PC-9 (cell line): ENCODE measurements at regions not wholly inside any gene's neighbourhood (a gene's known extent, or its start where the extent isn't known, plus 50 kb on each side); places are given as distances from the start of the nearest gene placed in this dataset.

Experiments
- BruUV-seq: library from RNA; stranded (reverse); fragments of 400-500 nt; replicated peaks from 2 replicates; lab custom pipeline; 2021; lab: Mats Ljungman, UMichigan
- CTCF ChIA-PET: fragments of 300-600 bp; sonication (Branson Sonifier 250); formaldehyde crosslinking; loops from one replicate; lab custom pipeline; 2022; ENCODE audit warnings: antibody characterized with exemption; lab: Charles Lee
- POLR2A ChIA-PET: fragments of 300-600 bp; sonication (Branson Sonifier 250); formaldehyde crosslinking; loops from one replicate; lab custom pipeline; 2022; ENCODE audit warnings: antibody characterized with exemption; ENCODE audit not compliant: unreplicated experiment; lab: Charles Lee
- DNase-seq, 2 experiments: peaks; one replicate each; pipeline versions ENCODE4 v3.0.0 to v3.0.0-alpha.2; 2015 to 2022; ENCODE audit warnings: mixed read lengths in 1 of 2
- H2AFZ ChIP-seq: fragments of 200-600 bp; sonication (generic); 2 replicates; pipeline ENCODE4 v1.8.1; 2017; ENCODE audit warnings: antibody characterized with exemption
- H3F3A ChIP-seq: fragments of 200-600 bp; sonication (generic); 2 replicates; pipeline ENCODE4 v1.8.1; 2017; ENCODE audit warnings: antibody characterized with exemption, mild to moderate bottlenecking, low read depth; ENCODE audit not compliant: insufficient read depth
- H3K27ac ChIP-seq: fragments of 200-600 bp; sonication (generic); 2 replicates; pipeline ENCODE4 v1.6.1; 2016; ENCODE audit warnings: mixed run types
- H3K27me3 ChIP-seq: fragments of 200-600 bp; sonication (generic); 2 replicates; pipeline ENCODE4 v1.6.1; 2016; ENCODE audit warnings: low read depth, mixed run types; ENCODE audit not compliant: insufficient read depth
- H3K36me3 ChIP-seq: fragments of 200-600 bp; sonication (generic); 2 replicates; pipeline ENCODE4 v1.6.1; 2016; ENCODE audit warnings: low read depth, mixed run types
- H3K4me1 ChIP-seq: fragments of 200-600 bp; sonication (generic); replicated peaks from 2 replicates; pipeline ENCODE4 v1.6.1; 2016; ENCODE audit warnings: mixed run types; ENCODE audit not compliant: insufficient read depth
- H3K4me2 ChIP-seq: fragments of 200-600 bp; sonication (generic); 2 replicates; pipeline ENCODE4 v1.6.1; 2017; ENCODE audit warnings: mixed run types
- H3K4me3 ChIP-seq: fragments of 200-600 bp; sonication (generic); 2 replicates; pipeline ENCODE4 v1.6.1; 2016; ENCODE audit warnings: mixed run types
- H3K79me2 ChIP-seq: fragments of 200-600 bp; sonication (generic); 2 replicates; pipeline ENCODE4 v1.6.1; 2017; ENCODE audit warnings: low read depth, mixed run types
- H3K9me2 ChIP-seq: fragments of 200-600 bp; sonication (generic); 2 replicates; pipeline ENCODE4 v1.8.1; 2017; ENCODE audit warnings: mild to moderate bottlenecking; ENCODE audit not compliant: insufficient read depth
- H3K9me3 ChIP-seq: fragments of 200-600 bp; sonication (generic); 2 replicates; pipeline ENCODE4 v1.8.1; 2016; ENCODE audit warnings: low read depth; ENCODE audit not compliant: insufficient read depth
- H4K20me1 ChIP-seq: fragments of 200-600 bp; sonication (generic); 2 replicates; pipeline ENCODE4 v1.8.1; 2017; ENCODE audit not compliant: insufficient read depth
- CTCF ChIP-seq: fragments of 200-600 bp; sonication (generic); conservative IDR thresholded peaks from 2 replicates; pipeline ENCODE4 v1.6.1; 2017; ENCODE audit warnings: mixed run types, antibody characterized with exemption, mild to moderate bottlenecking, moderate library complexity
- EZH2 ChIP-seq: fragments of 200-600 bp; sonication (generic); IDR thresholded peaks from 2 replicates; pipeline ENCODE4 v1.8.0; 2017; ENCODE audit warnings: antibody characterized with exemption, low read depth
- intact Hi-C: fragments of 100-400 bp; cut with micrococcal nuclease; formaldehyde crosslinking; loops from one replicate; pipeline ENCODE4 v1.10.0; 2022; ENCODE audit not compliant: unreplicated experiment

- H3K4me3 ChIP-seq, result no peak overlapping the region
- TF ChIP-seq EZH2, result no peak
- TF ChIP-seq CTCF, result no peak
- no peaks in the 10 kb centered on the region for H3K27me3 ChIP-seq
- no peaks in the 10 kb centered on the region for H3K36me3 ChIP-seq
- peaks cover 15% of the 10 kb centered on the region for H3K4me1 ChIP-seq
- no peaks in the 10 kb centered on the region for H3K79me2 ChIP-seq
- no peaks in the 10 kb centered on the region for H3K9me3 ChIP-seq
- no peak overlapping the region for H2AFZ ChIP-seq
- H3K4me2 ChIP-seq, result no peak overlapping the region
- ChIA-PET CTCF (interaction anchor here (0.9 kb wide), 1 partner anchor 243 kb away, joined by 3 read pairs; no protein-coding TSS in a partner anchor), POLR2A (interaction anchor here (0.5 to 0.7 kb wide), 4 partner anchors 22 to 786 kb away, joined by 3 to 10 read pairs (median 4); no protein-coding TSS in a partner anchor)
- DNase-seq, result no peak
- intact Hi-C loops, result no loop called here
- no TSS peak for BruUV-seq
- no peaks in the 10 kb centered on the region for H3K9me2 ChIP-seq
- H4K20me1 ChIP-seq, result no peaks in the 10 kb centered on the region
- H3F3A ChIP-seq, result peaks cover 8% of the 10 kb centered on the region; the same call in 1 of the 2 replicates
- no peak overlapping the region for H3K27ac ChIP-seq
Measured at GRCh38 chr15:100764778-100765466, 114.7 kb upstream of the ALDH1A3 start.

- no peak for DNase-seq
- BruUV-seq, result no TSS peak
- no peak for TF ChIP-seq EZH2
- TF ChIP-seq CTCF, result no peak
- H3K27ac ChIP-seq, result no peak overlapping the region
- H3K9me2 ChIP-seq, result no peaks in the 10 kb centered on the region
- POLR2A ChIA-PET, result interaction anchor here (0.5 to 0.7 kb wide), 2 partner anchors 45 to 49 kb away, joined by 4 to 10 read pairs; no protein-coding TSS in a partner anchor
- peaks cover 8% of the 10 kb centered on the region; the same call in 1 of the 2 replicates for H3F3A ChIP-seq
- CTCF ChIA-PET, result interaction anchor here (0.9 kb wide), 1 partner anchor 242 kb away, joined by 3 read pairs; no protein-coding TSS in a partner anchor
- H4K20me1 ChIP-seq, result no peaks in the 10 kb centered on the region
- H3K36me3 ChIP-seq, result no peaks in the 10 kb centered on the region
- no peaks in the 10 kb centered on the region for H3K79me2 ChIP-seq
- H2AFZ ChIP-seq, result no peak overlapping the region
- H3K9me3 ChIP-seq, result no peaks in the 10 kb centered on the region
- no peaks in the 10 kb centered on the region for H3K27me3 ChIP-seq
- peaks cover 7% of the 10 kb centered on the region; the same call in 1 of the 2 replicates for H3K4me1 ChIP-seq
- no peak overlapping the region for H3K4me3 ChIP-seq
- H3K4me2 ChIP-seq, result no peak overlapping the region
- intact Hi-C loops, result no loop called here
Measured at GRCh38 chr15:100765467-100766241, 114.0 kb upstream of the ALDH1A3 start.

GRCh38 chr15:100766243-100767000, 113.2 kb upstream of the ALDH1A3 start:
- Histone ChIP-seq H3K36me3 (no peaks in the 10 kb centered on the region), H2AFZ (no peak overlapping the region), H3K27ac (no peak overlapping the region), H3K79me2 (no peaks in the 10 kb centered on the region), H4K20me1 (no peaks in the 10 kb centered on the region), H3F3A (peaks cover 9% of the 10 kb centered on the region; the same call in 1 of the 2 replicates), H3K9me2 (no peaks in the 10 kb centered on the region), H3K27me3 (no peaks in the 10 kb centered on the region), H3K4me1 (0 out of 2 replicates have a peak, but pooled peaks cover 7% of the 10 kb centered on the region), H3K4me2 (no peak overlapping the region), H3K4me3 (no peak overlapping the region), H3K9me3 (no peaks in the 10 kb centered on the region)
- no peak for DNase-seq
- intact Hi-C loops, result no loop called here
- TF ChIP-seq CTCF (no peak), EZH2 (no peak)
- CTCF ChIA-PET, result no interaction called here
- POLR2A ChIA-PET, result interaction anchor here (0.7 kb wide), 1 partner anchor 48 kb away, joined by 4 read pairs; no protein-coding TSS in a partner anchor
- no TSS peak for BruUV-seq
